Lung (tissue), 11 donors: ENCODE measurements at regions not wholly inside any gene's neighbourhood (a gene's known extent, or its start where the extent isn't known, plus 50 kb on each side); places are given as distances from the start of the nearest gene placed in this dataset.
"Not testable (repeated sequence)": the region's sequence is repeated elsewhere in the genome, so short reads cannot be mapped to it uniquely, and the experiment has no call there.

ENCODE experiments used
- ATAC-seq: fragments of 200-7000 bp; cut with Tn5 transposase; one replicate; pipeline ENCODE4 v1.9.1; 2020; ENCODE audit warnings: moderate number of reproducible peaks; ENCODE audit not compliant: insufficient read depth, low FRiP score
- DNase-seq, 3 donors: peaks; one replicate each; pipeline ENCODE4 v3.0.0-alpha.2; 2013 to 2017
- H3K27ac ChIP-seq, 2 donors: one replicate each; pipeline ENCODE4 v1.5.1; 2013; ENCODE audit warnings: mild to moderate bottlenecking in 2 of 2, moderate library complexity in 2 of 2, control low read depth in 1 of 2, inconsistent platforms in 1 of 2, low read depth in 1 of 2, low read length in 1 of 2
- H3K27me3 ChIP-seq, 3 donors: one replicate each; pipeline ENCODE4 v1.5.1; 2013; ENCODE audit warnings: low read length in 2 of 3; ENCODE audit not compliant: control insufficient read depth in 3 of 3, insufficient read depth in 3 of 3
- H3K36me3 ChIP-seq, 4 donors: one replicate each; pipeline ENCODE4 v1.5.1; 2013; ENCODE audit warnings: low read length in 4 of 4, mild to moderate bottlenecking in 1 of 4, moderate library complexity in 1 of 4; ENCODE audit not compliant: control insufficient read depth in 4 of 4, insufficient read depth in 4 of 4
- H3K4me1 ChIP-seq, 5 donors: one replicate each; pipeline ENCODE4 v1.5.1; 2013; ENCODE audit warnings: low read length in 5 of 5, mild to moderate bottlenecking in 2 of 5, moderate library complexity in 1 of 5; ENCODE audit not compliant: control insufficient read depth in 5 of 5, insufficient read depth in 5 of 5
- H3K4me3 ChIP-seq: one replicate; pipeline ENCODE4 v1.5.1; 2013; ENCODE audit warnings: mild to moderate bottlenecking, control low read depth, moderate library complexity
- H3K9ac ChIP-seq, 2 donors: one replicate each; pipeline ENCODE4 v1.5.1; 2013; ENCODE audit warnings: low read length in 2 of 2, control low read depth in 1 of 2; ENCODE audit not compliant: insufficient read depth in 1 of 2
- H3K9me3 ChIP-seq, 4 donors: one replicate each; pipeline ENCODE4 v1.5.1; 2013; ENCODE audit warnings: low read length in 3 of 4, mild to moderate bottlenecking in 1 of 4, moderate library complexity in 1 of 4; ENCODE audit not compliant: control insufficient read depth in 4 of 4, insufficient read depth in 3 of 4
- WGBS, 2 donors: extraction: QIAGEN DNeasy Blood & Tissue Kit; methylation state at CpG; one replicate each; pipeline ENCODE4 v1.1.7; 2013; 5-methylcytosine and 5-hydroxymethylcytosine counted together
- TF ChIP-seq, protein P1 (sequence below): IDR thresholded peaks from 2 replicates; pipeline ENCODE4 v1.5.1; 2012; ENCODE audit warnings: mild to moderate bottlenecking; ENCODE audit errors: control extremely low read depth, extremely low read depth
- donor health status: control.
- donor health status: control.
- donor health status: Bipolar disorder and iron deficiency.
- donor health status: healthy.
- donor health status: DM: yes; HTN: yes; CAD: no.

DNA sequence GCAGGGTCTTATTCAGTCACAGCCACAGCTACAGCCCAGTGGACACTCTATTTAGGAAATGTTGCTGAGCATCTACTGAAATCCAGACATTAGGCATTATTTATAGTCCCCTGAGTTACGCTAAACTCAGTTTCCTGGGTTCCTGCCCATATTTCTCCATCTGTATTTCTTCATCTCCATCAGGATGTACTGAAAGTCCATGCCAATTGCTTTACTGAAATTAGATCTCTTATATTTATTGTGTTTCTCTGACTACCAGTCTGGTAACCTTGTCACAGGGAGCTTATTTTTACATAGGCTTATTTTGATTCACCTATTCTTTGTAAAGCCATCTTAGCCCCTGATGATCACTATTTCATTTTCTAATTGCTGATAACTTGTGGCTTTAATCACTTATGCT is 223.9 kb downstream of the TLE3 start:
- H3K9ac ChIP-seq, result no peak overlapping the region
- TF ChIP-seq, protein P1, sequence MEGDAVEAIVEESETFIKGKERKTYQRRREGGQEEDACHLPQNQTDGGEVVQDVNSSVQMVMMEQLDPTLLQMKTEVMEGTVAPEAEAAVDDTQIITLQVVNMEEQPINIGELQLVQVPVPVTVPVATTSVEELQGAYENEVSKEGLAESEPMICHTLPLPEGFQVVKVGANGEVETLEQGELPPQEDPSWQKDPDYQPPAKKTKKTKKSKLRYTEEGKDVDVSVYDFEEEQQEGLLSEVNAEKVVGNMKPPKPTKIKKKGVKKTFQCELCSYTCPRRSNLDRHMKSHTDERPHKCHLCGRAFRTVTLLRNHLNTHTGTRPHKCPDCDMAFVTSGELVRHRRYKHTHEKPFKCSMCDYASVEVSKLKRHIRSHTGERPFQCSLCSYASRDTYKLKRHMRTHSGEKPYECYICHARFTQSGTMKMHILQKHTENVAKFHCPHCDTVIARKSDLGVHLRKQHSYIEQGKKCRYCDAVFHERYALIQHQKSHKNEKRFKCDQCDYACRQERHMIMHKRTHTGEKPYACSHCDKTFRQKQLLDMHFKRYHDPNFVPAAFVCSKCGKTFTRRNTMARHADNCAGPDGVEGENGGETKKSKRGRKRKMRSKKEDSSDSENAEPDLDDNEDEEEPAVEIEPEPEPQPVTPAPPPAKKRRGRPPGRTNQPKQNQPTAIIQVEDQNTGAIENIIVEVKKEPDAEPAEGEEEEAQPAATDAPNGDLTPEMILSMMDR, result no peak
- ATAC-seq (no peak), DNase-seq (no peak)
- H3K27ac ChIP-seq, result no peak overlapping the region
- no peaks in the 10 kb centered on the region for H3K27me3 ChIP-seq
- H3K36me3 ChIP-seq, result no peaks in the 10 kb centered on the region
- H3K9me3 ChIP-seq, result peaks cover 2 to 12% (median 8%) of the 10 kb centered on the region in 4 donors
- H3K4me3 ChIP-seq, result no peak overlapping the region
- WGBS, 2 donors, result 64 to 89% methylated on average over 1 of the region's 1 CpG
- peaks cover 0 to 38% (median 0%) of the 10 kb centered on the region in 5 donors for H3K4me1 ChIP-seq

DNA sequence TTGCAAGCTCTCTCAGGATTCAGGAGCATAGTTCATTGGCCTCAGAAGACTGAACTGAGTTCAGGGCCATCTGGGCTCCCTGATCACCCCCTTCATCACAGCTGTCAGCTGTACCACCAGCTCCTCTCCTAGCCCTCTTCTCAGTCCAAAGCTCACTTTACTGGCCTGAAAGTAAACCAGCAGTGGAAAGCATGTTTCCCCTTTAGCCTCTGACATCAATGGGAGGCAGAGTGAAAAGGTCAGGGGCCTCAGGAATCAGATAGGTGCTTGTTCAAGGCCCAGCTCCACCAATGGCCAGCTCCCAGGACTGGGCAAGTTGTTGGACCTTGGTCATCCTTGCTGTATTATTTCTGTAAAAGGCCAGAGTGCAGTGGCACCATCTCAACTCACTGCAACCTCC is 223.4 kb downstream of the TLE3 start:
- no peaks in the 10 kb centered on the region for H3K27me3 ChIP-seq
- H3K4me3 ChIP-seq, result no peak overlapping the region
- DNase-seq, result no peak
- peaks cover 2 to 12% (median 8%) of the 10 kb centered on the region in 4 donors for H3K9me3 ChIP-seq
- TF ChIP-seq, protein P1, result no peak
- H3K4me1 ChIP-seq, result peaks cover 0 to 36% (median 0%) of the 10 kb centered on the region in 5 donors
- ATAC-seq, result no peak
- H3K36me3 ChIP-seq, result no peaks in the 10 kb centered on the region
- H3K27ac ChIP-seq, result no peak overlapping the region
- H3K9ac ChIP-seq, result no peak overlapping the region

DNA sequence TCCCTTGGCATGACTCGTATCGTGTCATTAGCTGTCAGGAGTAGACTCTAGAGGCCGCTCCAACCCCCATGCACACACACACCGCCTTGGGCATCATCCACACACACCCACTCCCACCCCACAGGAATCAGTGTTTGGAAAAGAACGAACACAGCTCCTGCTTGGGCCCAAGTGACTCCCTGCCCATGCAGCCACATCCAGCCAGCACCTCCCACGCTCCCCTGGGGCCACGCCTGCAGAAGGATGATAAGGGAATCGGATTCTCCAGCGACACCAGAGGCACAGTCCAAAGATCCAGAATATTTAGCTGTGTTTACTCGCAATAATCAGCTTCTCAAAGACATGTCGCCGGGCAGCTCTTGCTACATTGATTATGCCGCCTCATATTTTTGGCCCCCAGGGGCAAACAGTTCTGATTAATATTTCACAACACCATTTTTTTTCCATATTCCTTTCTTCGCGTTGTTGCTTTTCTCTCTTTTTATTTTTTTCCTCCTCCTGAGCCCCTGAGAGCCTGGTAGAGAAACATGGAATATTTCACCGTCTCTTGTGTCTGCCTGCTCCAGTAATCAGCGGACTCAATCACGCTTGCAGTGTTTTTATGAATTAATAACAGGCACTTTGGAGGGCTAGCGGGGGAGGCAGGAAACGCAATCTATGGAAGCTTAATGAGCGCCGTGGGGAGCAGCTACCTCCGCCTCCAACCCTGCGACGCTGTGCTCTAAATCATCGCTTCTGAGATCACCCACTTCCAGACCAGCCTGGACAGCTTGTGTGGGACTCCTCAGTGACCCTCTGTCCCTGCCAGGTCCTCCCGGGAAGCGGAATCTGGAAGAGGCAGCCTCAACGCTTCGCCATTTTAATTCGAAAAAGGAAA is 221.4 kb downstream of the TLE3 start:
- ATAC-seq, result no peak
- Histone ChIP-seq H3K9me3 (peaks cover 2 to 12% (median 8%) of the 10 kb centered on the region in 4 donors), H3K36me3 (no peaks in the 10 kb centered on the region), H3K27me3 (peaks cover 0 to 2% (median 0%) of the 10 kb centered on the region in 3 donors), H3K9ac (no peak overlapping the region), H3K4me3 (no peak overlapping the region), H3K4me1 (peaks cover 0 to 16% (median 0%) of the 10 kb centered on the region in 5 donors), H3K27ac (no peak overlapping the region)
- TF ChIP-seq, protein P1, result no peak
- WGBS, 2 donors, result 79 to 90% methylated on average over 31 of the region's 31 CpGs
- no peak for DNase-seq

GRCh38 chr15:69879963-69880362 is 217.8 kb downstream of the TLE3 start:
- H3K9ac ChIP-seq, ATAC-seq, H3K4me3 ChIP-seq, H3K36me3 ChIP-seq, DNase-seq, H3K27me3 ChIP-seq, H3K9me3 ChIP-seq, H3K27ac ChIP-seq: not testable (repeated sequence)
- H3K4me1 ChIP-seq, result peaks cover 0 to 11% (median 0%) of the 10 kb centered on the region in 5 donors
- WGBS, 2 donors, result 92 to 100% methylated on average over 1 of the region's 1 CpG
